Aorta (tissue), 5 donors: ENCODE measurements at regions not wholly inside any gene's neighbourhood (a gene's known extent, or its start where the extent isn't known, plus 50 kb on each side); places are given as distances from the start of the nearest gene placed in this dataset.

ENCODE experiments used
- ATAC-seq: fragments of 200-7000 bp; cut with Tn5 transposase; one replicate; pipeline ENCODE4 v1.9.1; 2022; ENCODE audit warnings: moderate library complexity; ENCODE audit not compliant: low FRiP score
- DNase-seq, 2 donors: peaks; one replicate each; pipeline ENCODE4 v3.0.0-alpha.2; 2020
- H3K27ac ChIP-seq, 2 donors: one replicate each; pipeline ENCODE4 v1.5.1; 2013; ENCODE audit warnings: low read length in 2 of 2, mild to moderate bottlenecking in 2 of 2, moderate library complexity in 2 of 2, control low read depth in 1 of 2, inconsistent platforms in 1 of 2, low read depth in 1 of 2
- H3K27me3 ChIP-seq, 2 donors: one replicate each; pipeline ENCODE4 v1.6.1; 2013; ENCODE audit warnings: control low read depth in 1 of 2, low read length in 1 of 2, mild to moderate bottlenecking in 1 of 2, moderate library complexity in 1 of 2; ENCODE audit not compliant: insufficient read depth in 2 of 2, control insufficient read depth in 1 of 2
- H3K36me3 ChIP-seq, 2 donors: one replicate each; pipeline ENCODE4 v1.6.1; 2013; ENCODE audit warnings: control low read depth in 1 of 2, low read length in 1 of 2, mild to moderate bottlenecking in 1 of 2; ENCODE audit not compliant: insufficient read depth in 2 of 2, control insufficient read depth in 1 of 2
- H3K4me1 ChIP-seq, 2 donors: one replicate each; pipeline ENCODE4 v1.6.1; 2013; ENCODE audit warnings: low read length in 2 of 2, control low read depth in 1 of 2, mild to moderate bottlenecking in 1 of 2, moderate library complexity in 1 of 2; ENCODE audit not compliant: insufficient read depth in 2 of 2, control insufficient read depth in 1 of 2
- H3K4me3 ChIP-seq, 2 donors: one replicate each; pipeline ENCODE4 v1.5.1; 2013; ENCODE audit warnings: low read length in 2 of 2, control low read depth in 1 of 2, mild to moderate bottlenecking in 1 of 2
- H3K9me3 ChIP-seq: one replicate; pipeline ENCODE4 v1.6.1; 2013; ENCODE audit warnings: mild to moderate bottlenecking, low read length; ENCODE audit not compliant: control insufficient read depth
- WGBS, 2 donors: extraction: QIAGEN DNeasy Blood & Tissue Kit; methylation state at CpG; one replicate each; pipeline ENCODE4 v1.1.7; 2013; 5-methylcytosine and 5-hydroxymethylcytosine counted together
- intact Hi-C, 2 donors: fragments of 100-400 bp; cut with DNase I; formaldehyde crosslinking; loops; one replicate each; pipeline versions ENCODE4 v1.14.2 to v1.15.0; 2022
- donor health status: healthy with polysubstance abuse.
- donor health status: Bipolar disorder and iron deficiency.
- donor health status: DM: no; HTN: no; CAD: no.
- donor health status: DM: no; HTN: no; CAD: no.
- donor health status: DM: yes; HTN: yes; CAD: no.

GRCh38 chr3:117647435-117647834 is 937.9 kb downstream of the TUSC7 start:
- Histone ChIP-seq H3K4me3 (no peak overlapping the region), H3K9me3 (no peaks in the 10 kb centered on the region), H3K4me1 (peaks cover 0 to 2% of the 10 kb centered on the region in 2 donors), H3K27me3 (no peaks in the 10 kb centered on the region), H3K36me3 (no peaks in the 10 kb centered on the region), H3K27ac (no peak overlapping the region)
- no peak for ATAC-seq
- WGBS, 2 donors: 90 to 94% methylated on average over 2 of the region's 2 CpGs
- DNase-seq: no peak
- intact Hi-C loops: no loop called here

- Histone ChIP-seq H3K4me3 (no peak overlapping the region), H3K9me3 (no peaks in the 10 kb centered on the region), H3K36me3 (no peaks in the 10 kb centered on the region), H3K27me3 (no peaks in the 10 kb centered on the region), H3K4me1 (peaks cover 0 to 2% of the 10 kb centered on the region in 2 donors), H3K27ac (peak overlapping the region in 1 of 2 donors; percentile 22)
- DNase-seq: no peak
- no peak for ATAC-seq
- 2 to 3% methylated on average over 3 of the region's 3 CpGs for WGBS, 2 donors
- intact Hi-C loops: no loop called here
These were observed 941.7 kb downstream of the TUSC7 start for GRCh38 chr3:117651246-117651645.

DNA sequence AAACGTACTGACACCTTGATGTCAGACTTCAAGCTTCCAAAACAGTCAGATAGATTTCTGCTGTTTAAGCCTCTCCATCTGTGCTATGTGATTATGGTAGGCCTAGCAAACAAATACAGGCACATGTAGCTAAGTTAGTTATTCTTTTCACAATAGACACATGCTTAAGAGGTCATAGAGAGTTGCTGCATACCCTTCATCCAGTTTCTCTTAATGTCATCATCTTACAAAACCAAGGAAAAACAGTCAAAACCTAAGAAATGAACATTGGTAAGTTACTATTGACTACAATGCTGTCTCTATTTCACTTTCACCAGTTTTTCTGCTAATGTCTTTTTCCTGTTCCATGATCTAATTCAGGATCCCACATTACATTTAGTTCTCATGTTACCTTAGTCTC is 946.8 kb downstream of the TUSC7 start:
- no peak for DNase-seq
- intact Hi-C loops: no loop called here
- Histone ChIP-seq H3K9me3 (no peaks in the 10 kb centered on the region), H3K27ac (no peak overlapping the region), H3K4me3 (no peak overlapping the region), H3K27me3 (no peaks in the 10 kb centered on the region), H3K4me1 (no peaks in the 10 kb centered on the region), H3K36me3 (no peaks in the 10 kb centered on the region)
- ATAC-seq: no peak
- WGBS, 2 donors: 82 to 87% methylated on average over 1 of the region's 1 CpG

DNA sequence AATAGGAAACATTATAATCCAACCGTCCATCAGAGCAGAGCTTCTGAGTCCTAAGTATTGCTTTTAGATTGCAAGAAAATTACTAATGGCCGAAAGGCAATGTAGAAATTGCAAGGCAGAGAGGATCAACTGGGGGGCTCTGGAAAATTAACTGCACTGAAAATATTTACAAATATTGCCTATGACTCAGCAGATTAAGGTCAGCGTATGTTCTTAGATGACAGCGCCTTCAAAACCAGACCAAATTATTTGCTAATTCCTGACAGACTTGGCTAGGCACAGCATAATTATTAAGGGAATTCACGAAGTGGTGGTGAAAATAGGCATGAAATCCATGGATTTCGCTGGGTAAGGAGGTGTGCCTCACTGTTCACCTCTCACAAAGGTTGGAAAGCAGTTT is 947.7 kb downstream of the TUSC7 start:
- Histone ChIP-seq H3K27me3 (no peaks in the 10 kb centered on the region), H3K4me1 (no peaks in the 10 kb centered on the region), H3K36me3 (no peaks in the 10 kb centered on the region), H3K4me3 (no peak overlapping the region), H3K27ac (no peak overlapping the region), H3K9me3 (no peaks in the 10 kb centered on the region)
- ATAC-seq (no peak), DNase-seq (no peak)
- 93 to 95% methylated on average over 6 of the region's 6 CpGs for WGBS, 2 donors
- intact Hi-C loops: no loop called here

GRCh38 chr3:117660941-117661817 is 951.6 kb downstream of the TUSC7 start:
- no peaks in the 10 kb centered on the region for H3K9me3 ChIP-seq
- H3K36me3 ChIP-seq: peaks cover 0 to 1% of the 10 kb centered on the region in 2 donors
- ATAC-seq: no peak
- intact Hi-C loops: no loop called here
- H3K4me3 ChIP-seq: no peak overlapping the region
- no peaks in the 10 kb centered on the region for H3K27me3 ChIP-seq
- DNase-seq: no peak
- no peaks in the 10 kb centered on the region for H3K4me1 ChIP-seq
- peak overlapping the region in 1 of 2 donors; percentile 22 for H3K27ac ChIP-seq
- 73 to 82% methylated on average over 2 of the region's 2 CpGs for WGBS, 2 donors

GRCh38 chr3:117661818-117662095 is 952.2 kb downstream of the TUSC7 start:
- ATAC-seq: no peak
- H3K4me3 ChIP-seq: no peak overlapping the region
- H3K4me1 ChIP-seq: no peaks in the 10 kb centered on the region
- H3K27ac ChIP-seq: peak overlapping the region in 1 of 2 donors; percentile 22
- H3K9me3 ChIP-seq: no peaks in the 10 kb centered on the region
- peaks cover 0 to 1% of the 10 kb centered on the region in 2 donors for H3K36me3 ChIP-seq
- no peak for DNase-seq
- 30 to 33% methylated on average over 3 of the region's 3 CpGs for WGBS, 2 donors
- intact Hi-C loops: no loop called here
- no peaks in the 10 kb centered on the region for H3K27me3 ChIP-seq

- intact Hi-C loops: no loop called here
- ATAC-seq: no peak
- H3K4me1 ChIP-seq: no peaks in the 10 kb centered on the region
- 70 to 71% methylated on average over 4 of the region's 4 CpGs for WGBS, 2 donors
- H3K27me3 ChIP-seq: no peaks in the 10 kb centered on the region
- no peak overlapping the region for H3K27ac ChIP-seq
- no peak for DNase-seq
- no peak overlapping the region for H3K4me3 ChIP-seq
- H3K9me3 ChIP-seq: no peaks in the 10 kb centered on the region
- peaks cover 0 to 1% of the 10 kb centered on the region in 2 donors for H3K36me3 ChIP-seq
These were observed 955.7 kb downstream of the TUSC7 start for GRCh38 chr3:117665296-117665695.

- DNase-seq: no peak
- Histone ChIP-seq H3K4me3 (no peak overlapping the region), H3K27me3 (no peaks in the 10 kb centered on the region), H3K4me1 (no peaks in the 10 kb centered on the region), H3K36me3 (peaks cover 0 to 1% of the 10 kb centered on the region in 2 donors), H3K27ac (no peak overlapping the region), H3K9me3 (no peaks in the 10 kb centered on the region)
- WGBS, 2 donors: 51 to 56% methylated on average over 3 of the region's 3 CpGs
- intact Hi-C loops: no loop called here
- no peak for ATAC-seq
These were observed 956.7 kb downstream of the TUSC7 start for GRCh38 chr3:117666325-117666724.

GRCh38 chr3:117666812-117667211 is 957.2 kb downstream of the TUSC7 start:
- no peak for ATAC-seq
- no peaks in the 10 kb centered on the region for H3K4me1 ChIP-seq
- no peaks in the 10 kb centered on the region for H3K27me3 ChIP-seq
- no peak overlapping the region for H3K4me3 ChIP-seq
- H3K9me3 ChIP-seq: no peaks in the 10 kb centered on the region
- WGBS, 2 donors: 89 to 93% methylated on average over 3 of the region's 3 CpGs
- intact Hi-C loops: no loop called here
- DNase-seq: no peak
- peaks cover 0 to 1% of the 10 kb centered on the region in 2 donors for H3K36me3 ChIP-seq
- H3K27ac ChIP-seq: no peak overlapping the region
